ENCODE measurements at regions not wholly inside any gene's neighbourhood (a gene's known extent, or its start where the extent isn't known, plus 50 kb on each side); places are given as distances from the start of the nearest gene placed in this dataset.

GRCh38 chr15:79164043-79164442 lies 73.5 kb upstream of the RASGRF1 start:
- ATAC-seq: no peak
- Mint-ChIP-seq H3K9me3 (no peaks in the 10 kb centered on the region), H3K36me3 (ENCODE audit: low read depth) (no peaks in the 10 kb centered on the region), H3K4me3 (no peak overlapping the region), H3K27ac (no peak overlapping the region), H3K4me1 (ENCODE audit: low read depth) (no peaks in the 10 kb centered on the region), H3K27me3 (peaks cover 20% of the 10 kb centered on the region)
- TF ChIP-seq CTCF (IDR thresholded peaks at IDR 0.05): no peak
- POLR2A ChIA-PET: no interaction called here
- no peak for DNase-seq
- intact Hi-C loops (cut with micrococcal nuclease): no loop called here
- CTCF ChIA-PET: no interaction called here

- ATAC-seq: no peak
- H3K27ac Mint-ChIP-seq: no peak overlapping the region
- POLR2A ChIA-PET: no interaction called here
Measured at GRCh38 chr15:79163395-79163794, 72.8 kb upstream of the RASGRF1 start.

GRCh38 chr15:79161837-79162508 lies 71.4 kb upstream of the RASGRF1 start:
- no peaks in the 10 kb centered on the region for H3K36me3 Mint-ChIP-seq (ENCODE audit: low read depth)
- H3K4me3 Mint-ChIP-seq: no peak overlapping the region
- peaks cover 16% of the 10 kb centered on the region for H3K27me3 Mint-ChIP-seq
- no peaks in the 10 kb centered on the region for H3K4me1 Mint-ChIP-seq (ENCODE audit: low read depth)
- ATAC-seq: no peak
- no peaks in the 10 kb centered on the region for H3K9me3 Mint-ChIP-seq
- intact Hi-C loops (cut with micrococcal nuclease): no loop called here
- ChIA-PET POLR2A (no interaction called here), CTCF (no interaction called here)
- no peak overlapping the region for H3K27ac Mint-ChIP-seq
- DNase-seq: no peak
- TF ChIP-seq CTCF (IDR thresholded peaks at IDR 0.05): no peak

More at GRCh38 chr15:79163395-79163794, 72.8 kb upstream of the RASGRF1 start:
- CTCF ChIA-PET: no interaction called here
- Mint-ChIP-seq H3K9me3 (no peaks in the 10 kb centered on the region), H3K27me3 (peaks cover 20% of the 10 kb centered on the region), H3K4me1 (ENCODE audit: low read depth) (no peaks in the 10 kb centered on the region), H3K4me3 (no peak overlapping the region), H3K36me3 (ENCODE audit: low read depth) (no peaks in the 10 kb centered on the region)
- DNase-seq: no peak
- no peak for TF ChIP-seq CTCF (IDR thresholded peaks at IDR 0.05)
- intact Hi-C loops (cut with micrococcal nuclease): no loop called here

- Mint-ChIP-seq H3K27me3 (peaks cover 19% of the 10 kb centered on the region), H3K9me3 (no peaks in the 10 kb centered on the region), H3K27ac (no peak overlapping the region), H3K36me3 (ENCODE audit: low read depth) (no peaks in the 10 kb centered on the region), H3K4me1 (ENCODE audit: low read depth) (no peaks in the 10 kb centered on the region), H3K4me3 (no peak overlapping the region)
- intact Hi-C loops (cut with micrococcal nuclease): no loop called here
- ChIA-PET POLR2A (no interaction called here), CTCF (interaction anchor here (1.0 kb wide), 1 partner anchor 25 kb away, joined by 3 read pairs; no protein-coding TSS in a partner anchor)
- ATAC-seq: no peak
- no peak for TF ChIP-seq CTCF (IDR thresholded peaks at IDR 0.05)
- DNase-seq: no peak
Measured at GRCh38 chr15:79160211-79160610, 69.6 kb upstream of the RASGRF1 start.

- ChIA-PET CTCF (interaction anchor here (1.3 to 2.3 kb wide), 2 partner anchors 12 to 27 kb away, joined by 3 to 14 read pairs; no protein-coding TSS in a partner anchor), POLR2A (no interaction called here)
- H3K4me3 Mint-ChIP-seq: no peak overlapping the region
- H3K9me3 Mint-ChIP-seq: no peaks in the 10 kb centered on the region
- H3K36me3 Mint-ChIP-seq (ENCODE audit: low read depth): no peaks in the 10 kb centered on the region
- ATAC-seq (no peak), DNase-seq (no peak)
- H3K27me3 Mint-ChIP-seq: peaks cover 14% of the 10 kb centered on the region
- no peak for TF ChIP-seq CTCF (IDR thresholded peaks at IDR 0.05)
- H3K4me1 Mint-ChIP-seq (ENCODE audit: low read depth): no peaks in the 10 kb centered on the region
- H3K27ac Mint-ChIP-seq: no peak overlapping the region
- intact Hi-C loops (cut with micrococcal nuclease): no loop called here
Measured at GRCh38 chr15:79157631-79158592, 67.3 kb upstream of the RASGRF1 start.

Data from activated CD8-positive, alpha-beta T cell treated with anti-CD3 and anti-CD28 coated beads for 36 hours (primary cell).